ENCODE measurements at regions not wholly inside any gene's neighbourhood (a gene's known extent, or its start where the extent isn't known, plus 50 kb on each side); places are given as distances from the start of the nearest gene placed in this dataset.

GRCh38 chr2:215743066-215743465 lies 270.3 kb downstream of the MREG start:
- TF ChIP-seq CTCF (IDR thresholded peaks at IDR 0.05) (no peak), EZH2 (IDR thresholded peaks at IDR 0.05; ENCODE audit: borderline replicate concordance, insufficient read depth, low read depth, low read length, poor library complexity, severe bottlenecking) (no peak)
- H3K9me3 ChIP-seq (ENCODE audit: control extremely low read depth in 1 of 3, control insufficient read depth in 2 of 3, insufficient read depth in 1 of 3, low read length in 2 of 3) = no peaks in the 10 kb centered on the region
- no peak overlapping the region for H2AFZ ChIP-seq (ENCODE audit: insufficient read depth, low read depth, low read length, poor library complexity, severe bottlenecking)
- Mint-ChIP-seq H3K9me3 (ENCODE audit: insufficient read depth) (no peaks in the 10 kb centered on the region), H3K27me3 (peaks cover 28% of the 10 kb centered on the region), H3K27ac (no peak overlapping the region), H3K4me3 (no peak overlapping the region), H3K4me1 (no peaks in the 10 kb centered on the region)
- no peak overlapping the region for H3K27ac ChIP-seq (ENCODE audit: low read length in 2 of 2)
- H3K4me3 ChIP-seq (ENCODE audit: control extremely low read depth in 1 of 5, extremely low read depth in 1 of 5, insufficient read depth in 1 of 5, low read depth in 2 of 5, low read length in 4 of 5) = no peak overlapping the region
- H3K36me3 ChIP-seq (replicated peaks in 1 of 2; ENCODE audit: control extremely low read depth in 1 of 2, control insufficient read depth in 1 of 2, extremely low read depth in 1 of 2, insufficient read depth in 2 of 2, low read length in 1 of 2) = no peaks in the 10 kb centered on the region
- no peaks in the 10 kb centered on the region for H3K27me3 ChIP-seq (replicated peaks in 1 of 4; ENCODE audit: control extremely low read depth in 1 of 4, control insufficient read depth in 3 of 4, insufficient read depth in 4 of 4, low read length in 3 of 4)
- H3K79me2 ChIP-seq (ENCODE audit: control insufficient read depth, insufficient read depth, low read length) = no peaks in the 10 kb centered on the region
- H3K9ac ChIP-seq (ENCODE audit: low read length) = no peak overlapping the region
- intact Hi-C loops (cut with micrococcal nuclease) = no loop called here
- POLR2A ChIA-PET = no interaction called here
- ATAC-seq (ENCODE audit: low read depth) (no peak), DNase-seq (no peak)
- no peaks in the 10 kb centered on the region for H3K4me1 ChIP-seq (ENCODE audit: control insufficient read depth in 2 of 2, insufficient read depth in 2 of 2, low read length in 2 of 2)
- no peak overlapping the region for H3K4me2 ChIP-seq (replicated peaks; ENCODE audit: low read depth, low read length, poor library complexity, severe bottlenecking)
- H4K20me1 ChIP-seq (ENCODE audit: control insufficient read depth, insufficient read depth, low read length, poor library complexity, severe bottlenecking) = no peaks in the 10 kb centered on the region
- CTCF ChIA-PET = no interaction called here

GRCh38 chr2:215742021-215742420 lies 271.3 kb downstream of the MREG start:
- DNase-seq (no peak), ATAC-seq (ENCODE audit: low read depth) (no peak)
- Histone ChIP-seq H3K9ac (ENCODE audit: low read length) (no peak overlapping the region), H3K9me3 (ENCODE audit: control extremely low read depth in 1 of 3, control insufficient read depth in 2 of 3, insufficient read depth in 1 of 3, low read length in 2 of 3) (no peaks in the 10 kb centered on the region), H3K79me2 (ENCODE audit: control insufficient read depth, insufficient read depth, low read length) (no peaks in the 10 kb centered on the region), H3K36me3 (replicated peaks in 1 of 2; ENCODE audit: control extremely low read depth in 1 of 2, control insufficient read depth in 1 of 2, extremely low read depth in 1 of 2, insufficient read depth in 2 of 2, low read length in 1 of 2) (no peaks in the 10 kb centered on the region), H3K27ac (ENCODE audit: low read length in 2 of 2) (no peak overlapping the region), H3K27me3 (replicated peaks in 1 of 4; ENCODE audit: control extremely low read depth in 1 of 4, control insufficient read depth in 3 of 4, insufficient read depth in 4 of 4, low read length in 3 of 4) (no peaks in the 10 kb centered on the region), H2AFZ (ENCODE audit: insufficient read depth, low read depth, low read length, poor library complexity, severe bottlenecking) (no peak overlapping the region), H4K20me1 (ENCODE audit: control insufficient read depth, insufficient read depth, low read length, poor library complexity, severe bottlenecking) (no peaks in the 10 kb centered on the region), H3K4me2 (replicated peaks; ENCODE audit: low read depth, low read length, poor library complexity, severe bottlenecking) (no peak overlapping the region), H3K4me1 (ENCODE audit: control insufficient read depth in 2 of 2, insufficient read depth in 2 of 2, low read length in 2 of 2) (no peaks in the 10 kb centered on the region), H3K4me3 (ENCODE audit: control extremely low read depth in 1 of 5, extremely low read depth in 1 of 5, insufficient read depth in 1 of 5, low read depth in 2 of 5, low read length in 4 of 5) (no peak overlapping the region)
- ChIA-PET CTCF (no interaction called here), POLR2A (no interaction called here)
- Mint-ChIP-seq H3K4me1 (no peaks in the 10 kb centered on the region), H3K9me3 (ENCODE audit: insufficient read depth) (no peaks in the 10 kb centered on the region), H3K27ac (no peak overlapping the region), H3K27me3 (peaks cover 30% of the 10 kb centered on the region), H3K4me3 (no peak overlapping the region)
- intact Hi-C loops (cut with micrococcal nuclease) = no loop called here
- WGBS (ENCODE audit: insufficient coverage) = no CpG with 5 or more reads among the region's 2 CpGs
- no peak for TF ChIP-seq CTCF (IDR thresholded peaks at IDR 0.05)
- TF ChIP-seq EZH2 (IDR thresholded peaks at IDR 0.05; ENCODE audit: borderline replicate concordance, insufficient read depth, low read depth, low read length, poor library complexity, severe bottlenecking) = no peak
